Astrocyte (in vitro differentiated cells and primary cell): ENCODE measurements at regions not wholly inside any gene's neighbourhood (a gene's known extent, or its start where the extent isn't known, plus 50 kb on each side); places are given as distances from the start of the nearest gene placed in this dataset.

Source experiments
- DNase-seq: peaks from one replicate; pipeline ENCODE4 v3.0.0-alpha.2; 2010; ENCODE audit warnings: low read depth
- FAIRE-seq: peaks from 2 replicates; lab custom pipeline; 2011; peaks lifted over from hg19 to GRCh38; lab: Jason Lieb, UNC
- H2AFZ ChIP-seq: 2 replicates; pipeline ENCODE4 v1.6.0; 2012; ENCODE audit warnings: low read depth, low read length, inconsistent platforms
- H3K27ac ChIP-seq: 2 replicates; pipeline ENCODE4 v1.5.1; 2011; ENCODE audit warnings: low read depth, low read length, inconsistent platforms
- H3K27me3 ChIP-seq: 2 replicates; pipeline ENCODE4 v1.6.0; 2011; ENCODE audit warnings: low read length, inconsistent platforms; ENCODE audit not compliant: insufficient read depth
- H3K36me3 ChIP-seq: 2 replicates; pipeline ENCODE4 v1.5.1; 2011; ENCODE audit warnings: low read length, inconsistent platforms; ENCODE audit not compliant: insufficient read depth
- H3K4me1 ChIP-seq: 2 replicates; pipeline ENCODE4 v1.5.1; 2011; ENCODE audit warnings: low read length, inconsistent platforms; ENCODE audit not compliant: insufficient read depth
- H3K4me2 ChIP-seq: 2 replicates; pipeline ENCODE4 v1.6.0; 2012; ENCODE audit warnings: low read length, inconsistent platforms
- H3K4me3 ChIP-seq: 2 replicates; pipeline ENCODE4 v1.5.1; 2011; ENCODE audit warnings: low read depth, mild to moderate bottlenecking, low read length, inconsistent platforms; ENCODE audit not compliant: insufficient read depth
- H3K79me2 ChIP-seq: 2 replicates; pipeline ENCODE4 v1.6.0; 2012; ENCODE audit warnings: mild to moderate bottlenecking, low read length, inconsistent platforms; ENCODE audit not compliant: insufficient read depth
- H3K9ac ChIP-seq: 2 replicates; pipeline ENCODE4 v1.6.0; 2012; ENCODE audit warnings: mild to moderate bottlenecking, low read length, inconsistent platforms
- H3K9me3 ChIP-seq: 2 replicates; pipeline ENCODE4 v1.5.1; 2012; ENCODE audit warnings: low read depth, mild to moderate bottlenecking, low read length, inconsistent platforms; ENCODE audit not compliant: insufficient read depth
- H4K20me1 ChIP-seq: 2 replicates; pipeline ENCODE4 v1.6.0; 2012; ENCODE audit warnings: low read length, inconsistent platforms; ENCODE audit not compliant: insufficient read depth
- H3K27ac Mint-ChIP-seq: one replicate; pipeline ENCODE4 v1.8.0; 2021; ENCODE audit warnings: mild to moderate bottlenecking, mixed read lengths; ENCODE audit not compliant: unreplicated experiment
- H3K27me3 Mint-ChIP-seq: one replicate; pipeline ENCODE4 v1.8.0; 2021; ENCODE audit warnings: low read depth, mixed read lengths; ENCODE audit not compliant: unreplicated experiment
- H3K36me3 Mint-ChIP-seq: one replicate; pipeline ENCODE4 v1.8.0; 2021; ENCODE audit warnings: low read depth, mixed read lengths; ENCODE audit not compliant: unreplicated experiment
- H3K4me1 Mint-ChIP-seq: one replicate; pipeline ENCODE4 v1.8.0; 2021; ENCODE audit warnings: low read depth, mixed read lengths; ENCODE audit not compliant: unreplicated experiment
- H3K4me3 Mint-ChIP-seq: one replicate; pipeline ENCODE4 v1.8.0; 2021; ENCODE audit warnings: mild to moderate bottlenecking, moderate library complexity, mixed read lengths; ENCODE audit not compliant: unreplicated experiment
- H3K9me3 Mint-ChIP-seq: one replicate; pipeline ENCODE4 v1.8.0; 2021; ENCODE audit warnings: mild to moderate bottlenecking, mixed read lengths; ENCODE audit not compliant: unreplicated experiment
- CTCF ChIP-seq: IDR thresholded peaks from 2 replicates; pipeline ENCODE4 v1.5.1; 2011; ENCODE audit warnings: low read depth, mild to moderate bottlenecking, inconsistent platforms, low read length, moderate library complexity; ENCODE audit not compliant: insufficient read depth
- EZH2 ChIP-seq: IDR thresholded peaks from 2 replicates; pipeline ENCODE4 v1.6.1; 2012; ENCODE audit warnings: mild to moderate bottlenecking, low read length, inconsistent platforms; ENCODE audit not compliant: insufficient read depth

GRCh38 chr5:117561531-117561930 lies 986.9 kb upstream of the SEMA6A start:
- no peaks in the 10 kb centered on the region for H3K36me3 ChIP-seq
- H3K79me2 ChIP-seq: no peaks in the 10 kb centered on the region
- TF ChIP-seq EZH2 (no peak), CTCF (no peak)
- H3K9ac ChIP-seq: no peak overlapping the region
- H3K4me1 ChIP-seq: no peaks in the 10 kb centered on the region
- Mint-ChIP-seq H3K27me3 (no peaks in the 10 kb centered on the region), H3K36me3 (no peaks in the 10 kb centered on the region), H3K27ac (no peak overlapping the region), H3K4me1 (no peaks in the 10 kb centered on the region), H3K9me3 (no peaks in the 10 kb centered on the region), H3K4me3 (no peak overlapping the region)
- H3K4me3 ChIP-seq: no peak overlapping the region
- no peak overlapping the region for H3K27ac ChIP-seq
- no peak overlapping the region for H2AFZ ChIP-seq
- FAIRE-seq: no peak
- H4K20me1 ChIP-seq: no peaks in the 10 kb centered on the region
- no peak overlapping the region for H3K4me2 ChIP-seq
- H3K27me3 ChIP-seq: no peaks in the 10 kb centered on the region
- no peaks in the 10 kb centered on the region for H3K9me3 ChIP-seq
- DNase-seq: no peak

GRCh38 chr5:117559005-117559844 lies 984.6 kb upstream of the SEMA6A start:
- Mint-ChIP-seq H3K36me3 (no peaks in the 10 kb centered on the region), H3K27me3 (no peaks in the 10 kb centered on the region), H3K27ac (no peak overlapping the region), H3K9me3 (no peaks in the 10 kb centered on the region), H3K4me3 (no peak overlapping the region), H3K4me1 (no peaks in the 10 kb centered on the region)
- Histone ChIP-seq H3K27me3 (no peaks in the 10 kb centered on the region), H4K20me1 (no peaks in the 10 kb centered on the region), H3K9me3 (no peaks in the 10 kb centered on the region), H3K4me1 (no peaks in the 10 kb centered on the region), H3K27ac (no peak overlapping the region), H3K9ac (no peak overlapping the region), H3K79me2 (no peaks in the 10 kb centered on the region), H3K4me3 (no peak overlapping the region), H2AFZ (no peak overlapping the region), H3K4me2 (no peak overlapping the region), H3K36me3 (no peaks in the 10 kb centered on the region)
- DNase-seq (no peak), FAIRE-seq (no peak)
- TF ChIP-seq EZH2: no peak
- no peak for TF ChIP-seq CTCF

- H3K36me3 Mint-ChIP-seq: no peaks in the 10 kb centered on the region
- H3K27ac Mint-ChIP-seq: no peak overlapping the region
- FAIRE-seq (no peak), DNase-seq (no peak)
- H4K20me1 ChIP-seq: no peaks in the 10 kb centered on the region
- no peak overlapping the region for H3K4me3 Mint-ChIP-seq
- no peaks in the 10 kb centered on the region for H3K4me1 ChIP-seq
- H3K9me3 ChIP-seq: no peaks in the 10 kb centered on the region
- H3K9ac ChIP-seq: no peak overlapping the region
- no peak overlapping the region for H3K4me3 ChIP-seq
- H3K27ac ChIP-seq: no peak overlapping the region
- no peak overlapping the region for H3K4me2 ChIP-seq
- H2AFZ ChIP-seq: no peak overlapping the region
- H3K27me3 Mint-ChIP-seq: peaks cover under 1% of the 10 kb centered on the region
- no peaks in the 10 kb centered on the region for H3K36me3 ChIP-seq
- H3K79me2 ChIP-seq: no peaks in the 10 kb centered on the region
- H3K9me3 Mint-ChIP-seq: no peaks in the 10 kb centered on the region
- TF ChIP-seq EZH2 (no peak), CTCF (no peak)
- H3K27me3 ChIP-seq: no peaks in the 10 kb centered on the region
- no peaks in the 10 kb centered on the region for H3K4me1 Mint-ChIP-seq
Measured at GRCh38 chr5:117551236-117551635, 976.6 kb upstream of the SEMA6A start.
